Liver (tissue), 8 donors: ENCODE measurements at regions not wholly inside any gene's neighbourhood (a gene's known extent, or its start where the extent isn't known, plus 50 kb on each side); places are given as distances from the start of the nearest gene placed in this dataset.

Experiments used
- DNase-seq: peaks from one replicate; pipeline ENCODE4 v3.0.0-alpha.2; 2017; ENCODE audit warnings: low spot score
- H3K27ac ChIP-seq, 2 donors: one replicate each; pipeline ENCODE4 v1.7.0; 2013; ENCODE audit warnings: inconsistent platforms in 2 of 2, low read length in 2 of 2, control low read depth in 1 of 2, low read depth in 1 of 2, mild to moderate bottlenecking in 1 of 2
- H3K27me3 ChIP-seq, 4 donors: one replicate each; pipeline versions ENCODE4 v1.6.1 to v1.7.0; 2013; ENCODE audit warnings: low read length in 3 of 4, inconsistent platforms in 1 of 4, mild to moderate bottlenecking in 1 of 4, moderate library complexity in 1 of 4; ENCODE audit not compliant: control insufficient read depth in 4 of 4, insufficient read depth in 4 of 4
- H3K36me3 ChIP-seq, 4 donors: one replicate each; pipeline versions ENCODE4 v1.6.1 to v1.7.0; 2013; ENCODE audit warnings: low read length in 3 of 4, mild to moderate bottlenecking in 3 of 4, low read depth in 1 of 4, moderate library complexity in 1 of 4; ENCODE audit not compliant: control insufficient read depth in 4 of 4, insufficient read depth in 3 of 4
- H3K4me1 ChIP-seq, 4 donors: one replicate each; pipeline versions ENCODE4 v1.6.1 to v1.7.0; 2013; ENCODE audit warnings: low read length in 3 of 4, mild to moderate bottlenecking in 3 of 4, moderate library complexity in 1 of 4; ENCODE audit not compliant: control insufficient read depth in 4 of 4, insufficient read depth in 4 of 4
- H3K4me3 ChIP-seq, 3 donors: one replicate each; pipeline versions ENCODE4 v1.6.1 to v1.7.0; 2013; ENCODE audit warnings: low read length in 3 of 3, control low read depth in 1 of 3, low read depth in 1 of 3, mild to moderate bottlenecking in 1 of 3
- H3K9ac ChIP-seq, 2 donors: one replicate each; pipeline ENCODE4 v1.7.0; 2013; ENCODE audit warnings: low read length in 2 of 2, mild to moderate bottlenecking in 2 of 2, moderate library complexity in 2 of 2, control low read depth in 1 of 2, low read depth in 1 of 2
- H3K9me3 ChIP-seq, 4 donors: one replicate each; pipeline versions ENCODE4 v1.6.1 to v1.7.0; 2013; ENCODE audit warnings: low read length in 3 of 4; ENCODE audit not compliant: control insufficient read depth in 4 of 4
- EGR1 ChIP-seq, 2 donors: IDR thresholded peaks; 2 replicates each; pipeline ENCODE4 v1.6.1; 2016 to 2018; ENCODE audit warnings: antibody characterized with exemption in 2 of 2, low read depth in 2 of 2
- FOXA1 ChIP-seq: IDR thresholded peaks from 2 replicates; pipeline ENCODE4 v1.6.1; 2016; ENCODE audit warnings: antibody characterized with exemption
- FOXA2 ChIP-seq: IDR thresholded peaks from 2 replicates; pipeline ENCODE4 v1.6.1; 2016; ENCODE audit warnings: antibody characterized with exemption
- GABPA ChIP-seq, 2 donors: IDR thresholded peaks in 1 of 2; conservative IDR thresholded peaks in 1 of 2; 2 replicates each; pipeline ENCODE4 v1.6.1; 2016; ENCODE audit warnings: antibody characterized with exemption in 2 of 2, mild to moderate bottlenecking in 1 of 2, moderate library complexity in 1 of 2
- HNF4A ChIP-seq, 2 donors: conservative IDR thresholded peaks; 2 replicates each; pipeline ENCODE4 v1.6.1; 2016; ENCODE audit warnings: antibody characterized with exemption in 2 of 2, mild to moderate bottlenecking in 2 of 2
- HNF4G ChIP-seq: IDR thresholded peaks from 2 replicates; pipeline ENCODE4 v1.6.1; 2016; ENCODE audit warnings: antibody characterized with exemption
- JUND ChIP-seq, 2 donors: IDR thresholded peaks; 2 replicates each; pipeline ENCODE4 v1.6.1; 2016; ENCODE audit warnings: antibody characterized with exemption in 2 of 2
- NR2F2 ChIP-seq: IDR thresholded peaks from 2 replicates; pipeline ENCODE4 v1.6.1; 2016; ENCODE audit warnings: antibody characterized with exemption
- RAD21 ChIP-seq, 2 donors: IDR thresholded peaks; 2 replicates each; pipeline ENCODE4 v1.6.1; 2016; ENCODE audit warnings: antibody characterized with exemption in 2 of 2, mild to moderate bottlenecking in 2 of 2
- TAF1 ChIP-seq: conservative IDR thresholded peaks from 2 replicates; pipeline ENCODE4 v1.6.1; 2016; ENCODE audit warnings: antibody characterized with exemption, mild to moderate bottlenecking
- YY1 ChIP-seq: IDR thresholded peaks from 2 replicates; pipeline ENCODE4 v1.6.1; 2016; ENCODE audit warnings: antibody characterized with exemption, mild to moderate bottlenecking
- WGBS: extraction: QIAGEN DNeasy Blood & Tissue Kit; methylation state at CpG from one replicate; pipeline ENCODE4 v1.1.7; 2013; 5-methylcytosine and 5-hydroxymethylcytosine counted together
- TF ChIP-seq, protein P1 (sequence below): IDR thresholded peaks from 2 replicates; pipeline ENCODE4 v1.6.1; 2016; ENCODE audit warnings: antibody characterized with exemption
- TF ChIP-seq, protein P2 (sequence below): IDR thresholded peaks from 2 replicates; pipeline ENCODE4 v1.6.1; 2016; ENCODE audit warnings: antibody characterized with exemption
- TF ChIP-seq, protein P3 (sequence below): IDR thresholded peaks from 2 replicates; pipeline ENCODE4 v1.6.1; 2016; ENCODE audit warnings: antibody characterized with exemption
- TF ChIP-seq, protein P4 (sequence below): IDR thresholded peaks from 2 replicates; pipeline ENCODE4 v1.6.1; 2016; ENCODE audit warnings: antibody characterized with exemption, mild to moderate bottlenecking
- TF ChIP-seq, protein P5 (sequence below): fragments of 150-350 bp; IDR thresholded peaks from 2 replicates; pipeline ENCODE4 v1.5.1; 2017; ENCODE audit warnings: improper control_type of control experiment, low read depth, low read length; ENCODE audit not compliant: missing input control
- donor health status: healthy.
- donor health status: healthy.
- donor health status: healthy.
- donor health status: healthy.
- donor health status: healthy.

DNA sequence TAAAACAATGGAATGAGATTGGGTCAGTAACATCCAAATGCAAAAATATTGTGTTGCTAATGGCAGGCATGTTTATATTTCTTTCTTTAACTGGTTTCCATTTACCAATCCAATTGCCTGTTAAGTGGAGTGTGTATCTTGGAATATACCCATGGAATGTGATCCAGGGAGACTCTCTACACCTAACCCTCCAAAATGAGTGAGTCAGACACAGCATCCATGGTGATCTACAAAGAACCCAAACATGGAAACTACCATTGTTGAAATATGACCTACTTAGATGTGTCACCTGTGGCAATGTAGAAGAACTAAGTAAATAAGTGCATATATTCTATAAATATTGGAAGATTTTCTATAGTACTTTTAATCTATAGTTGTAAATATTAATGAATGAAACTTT is 110.3 kb downstream of the AREG start (continued):
- TF ChIP-seq, protein P1, sequence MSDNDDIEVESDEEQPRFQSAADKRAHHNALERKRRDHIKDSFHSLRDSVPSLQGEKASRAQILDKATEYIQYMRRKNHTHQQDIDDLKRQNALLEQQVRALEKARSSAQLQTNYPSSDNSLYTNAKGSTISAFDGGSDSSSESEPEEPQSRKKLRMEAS: no peak

DNA sequence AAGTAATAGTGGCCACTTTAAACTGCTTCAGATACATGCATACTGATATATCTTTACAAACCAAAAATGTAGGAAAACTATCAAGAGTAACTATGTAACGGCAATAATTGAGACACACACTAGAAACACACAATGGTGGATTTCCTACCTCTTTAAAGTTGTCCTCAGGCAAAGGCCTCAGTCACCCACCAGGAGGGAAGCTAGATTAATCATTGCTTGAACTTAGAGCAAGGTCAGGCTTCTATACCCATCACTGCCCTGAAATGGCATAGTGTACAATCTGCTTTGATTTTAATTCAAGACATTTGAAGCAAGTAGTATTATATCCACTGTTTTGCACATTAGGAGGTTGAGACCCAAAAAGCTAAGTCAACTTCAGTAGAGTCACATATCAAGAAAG is 110.9 kb downstream of the AREG start:
- no peak overlapping the region for H3K9ac ChIP-seq
- H3K4me3 ChIP-seq: no peak overlapping the region
- no peaks in the 10 kb centered on the region for H3K4me1 ChIP-seq
- H3K9me3 ChIP-seq: no peaks in the 10 kb centered on the region
- no peaks in the 10 kb centered on the region for H3K36me3 ChIP-seq
- WGBS: 97% methylated on average over 1 of the region's 1 CpG
- H3K27ac ChIP-seq: no peak overlapping the region
- no peak for TF ChIP-seq YY1
- TF ChIP-seq FOXA2: no peak
- TF ChIP-seq, protein P2, sequence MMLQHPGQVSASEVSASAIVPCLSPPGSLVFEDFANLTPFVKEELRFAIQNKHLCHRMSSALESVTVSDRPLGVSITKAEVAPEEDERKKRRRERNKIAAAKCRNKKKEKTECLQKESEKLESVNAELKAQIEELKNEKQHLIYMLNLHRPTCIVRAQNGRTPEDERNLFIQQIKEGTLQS: no peak
- no peak for TF ChIP-seq TAF1
- no peak for TF ChIP-seq GABPA (IDR thresholded peaks at IDR 0.05 in 1 of 2, conservative IDR thresholded peaks at IDR 0.05 in 1 of 2)
- TF ChIP-seq, protein P1: no peak
- no peak for TF ChIP-seq FOXA1
- no peak for TF ChIP-seq NR2F2
- no peak for TF ChIP-seq HNF4G
- TF ChIP-seq HNF4A (conservative IDR thresholded peaks at IDR 0.05): no peak
- TF ChIP-seq, protein P3, sequence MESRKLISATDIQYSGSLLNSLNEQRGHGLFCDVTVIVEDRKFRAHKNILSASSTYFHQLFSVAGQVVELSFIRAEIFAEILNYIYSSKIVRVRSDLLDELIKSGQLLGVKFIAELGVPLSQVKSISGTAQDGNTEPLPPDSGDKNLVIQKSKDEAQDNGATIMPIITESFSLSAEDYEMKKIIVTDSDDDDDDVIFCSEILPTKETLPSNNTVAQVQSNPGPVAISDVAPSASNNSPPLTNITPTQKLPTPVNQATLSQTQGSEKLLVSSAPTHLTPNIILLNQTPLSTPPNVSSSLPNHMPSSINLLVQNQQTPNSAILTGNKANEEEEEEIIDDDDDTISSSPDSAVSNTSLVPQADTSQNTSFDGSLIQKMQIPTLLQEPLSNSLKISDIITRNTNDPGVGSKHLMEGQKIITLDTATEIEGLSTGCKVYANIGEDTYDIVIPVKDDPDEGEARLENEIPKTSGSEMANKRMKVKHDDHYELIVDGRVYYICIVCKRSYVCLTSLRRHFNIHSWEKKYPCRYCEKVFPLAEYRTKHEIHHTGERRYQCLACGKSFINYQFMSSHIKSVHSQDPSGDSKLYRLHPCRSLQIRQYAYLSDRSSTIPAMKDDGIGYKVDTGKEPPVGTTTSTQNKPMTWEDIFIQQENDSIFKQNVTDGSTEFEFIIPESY: no peak
- TF ChIP-seq JUND (IDR thresholded peaks at IDR 0.05): no peak
- TF ChIP-seq, protein P4, sequence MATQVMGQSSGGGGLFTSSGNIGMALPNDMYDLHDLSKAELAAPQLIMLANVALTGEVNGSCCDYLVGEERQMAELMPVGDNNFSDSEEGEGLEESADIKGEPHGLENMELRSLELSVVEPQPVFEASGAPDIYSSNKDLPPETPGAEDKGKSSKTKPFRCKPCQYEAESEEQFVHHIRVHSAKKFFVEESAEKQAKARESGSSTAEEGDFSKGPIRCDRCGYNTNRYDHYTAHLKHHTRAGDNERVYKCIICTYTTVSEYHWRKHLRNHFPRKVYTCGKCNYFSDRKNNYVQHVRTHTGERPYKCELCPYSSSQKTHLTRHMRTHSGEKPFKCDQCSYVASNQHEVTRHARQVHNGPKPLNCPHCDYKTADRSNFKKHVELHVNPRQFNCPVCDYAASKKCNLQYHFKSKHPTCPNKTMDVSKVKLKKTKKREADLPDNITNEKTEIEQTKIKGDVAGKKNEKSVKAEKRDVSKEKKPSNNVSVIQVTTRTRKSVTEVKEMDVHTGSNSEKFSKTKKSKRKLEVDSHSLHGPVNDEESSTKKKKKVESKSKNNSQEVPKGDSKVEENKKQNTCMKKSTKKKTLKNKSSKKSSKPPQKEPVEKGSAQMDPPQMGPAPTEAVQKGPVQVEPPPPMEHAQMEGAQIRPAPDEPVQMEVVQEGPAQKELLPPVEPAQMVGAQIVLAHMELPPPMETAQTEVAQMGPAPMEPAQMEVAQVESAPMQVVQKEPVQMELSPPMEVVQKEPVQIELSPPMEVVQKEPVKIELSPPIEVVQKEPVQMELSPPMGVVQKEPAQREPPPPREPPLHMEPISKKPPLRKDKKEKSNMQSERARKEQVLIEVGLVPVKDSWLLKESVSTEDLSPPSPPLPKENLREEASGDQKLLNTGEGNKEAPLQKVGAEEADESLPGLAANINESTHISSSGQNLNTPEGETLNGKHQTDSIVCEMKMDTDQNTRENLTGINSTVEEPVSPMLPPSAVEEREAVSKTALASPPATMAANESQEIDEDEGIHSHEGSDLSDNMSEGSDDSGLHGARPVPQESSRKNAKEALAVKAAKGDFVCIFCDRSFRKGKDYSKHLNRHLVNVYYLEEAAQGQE: no peak
- TF ChIP-seq RAD21 (IDR thresholded peaks at IDR 0.05): no peak
- TF ChIP-seq, protein P5, sequence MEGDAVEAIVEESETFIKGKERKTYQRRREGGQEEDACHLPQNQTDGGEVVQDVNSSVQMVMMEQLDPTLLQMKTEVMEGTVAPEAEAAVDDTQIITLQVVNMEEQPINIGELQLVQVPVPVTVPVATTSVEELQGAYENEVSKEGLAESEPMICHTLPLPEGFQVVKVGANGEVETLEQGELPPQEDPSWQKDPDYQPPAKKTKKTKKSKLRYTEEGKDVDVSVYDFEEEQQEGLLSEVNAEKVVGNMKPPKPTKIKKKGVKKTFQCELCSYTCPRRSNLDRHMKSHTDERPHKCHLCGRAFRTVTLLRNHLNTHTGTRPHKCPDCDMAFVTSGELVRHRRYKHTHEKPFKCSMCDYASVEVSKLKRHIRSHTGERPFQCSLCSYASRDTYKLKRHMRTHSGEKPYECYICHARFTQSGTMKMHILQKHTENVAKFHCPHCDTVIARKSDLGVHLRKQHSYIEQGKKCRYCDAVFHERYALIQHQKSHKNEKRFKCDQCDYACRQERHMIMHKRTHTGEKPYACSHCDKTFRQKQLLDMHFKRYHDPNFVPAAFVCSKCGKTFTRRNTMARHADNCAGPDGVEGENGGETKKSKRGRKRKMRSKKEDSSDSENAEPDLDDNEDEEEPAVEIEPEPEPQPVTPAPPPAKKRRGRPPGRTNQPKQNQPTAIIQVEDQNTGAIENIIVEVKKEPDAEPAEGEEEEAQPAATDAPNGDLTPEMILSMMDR: no peak
- TF ChIP-seq EGR1 (IDR thresholded peaks at IDR 0.05; ENCODE audit: low read depth in 2 of 2): no peak
- no peaks in the 10 kb centered on the region for H3K27me3 ChIP-seq
- no peak for DNase-seq
